B cell (primary cell): ENCODE measurements at regions not wholly inside any gene's neighbourhood (a gene's known extent, or its start where the extent isn't known, plus 50 kb on each side); places are given as distances from the start of the nearest gene placed in this dataset.

Experiments used
- ATAC-seq: fragments of 200-7000 bp; cut with Tn5 transposase; one replicate; pipeline ENCODE4 v1.10.0; 2021; ENCODE audit warnings: low read depth, mild to moderate bottlenecking, moderate number of reproducible peaks, moderate library complexity
- CTCF ChIA-PET: fragments of 350-600 bp; sonication (Branson Sonifier 250); formaldehyde crosslinking; loops from one replicate; lab custom pipeline; 2021; ENCODE audit warnings: antibody characterized with exemption, inconsistent platforms; lab: Charles Lee
- POLR2A ChIA-PET: fragments of 350-600 bp; sonication (Branson Sonifier 250); formaldehyde crosslinking; loops from one replicate; lab custom pipeline; 2021; ENCODE audit warnings: antibody characterized with exemption; lab: Charles Lee
- DNase-seq: peaks from one replicate; pipeline ENCODE4 v3.0.0; 2013
- H2AFZ ChIP-seq: 2 replicates; pipeline ENCODE4 v1.6.1; 2012; ENCODE audit warnings: mild to moderate bottlenecking, low read depth, low read length; ENCODE audit not compliant: insufficient read depth, poor library complexity, severe bottlenecking
- H3K27ac ChIP-seq, 2 donors: 1 replicate in 1 of 2; 2 replicates in 1 of 2; pipeline ENCODE4 v1.5.1; 2012 to 2013; ENCODE audit warnings: low read length in 2 of 2, mild to moderate bottlenecking in 2 of 2, moderate library complexity in 1 of 2
- H3K27me3 ChIP-seq, 4 experiments: fragments of 200-600 bp in 1 of 4; sonication (generic) in 1 of 4; replicated peaks in 1 of 4; 1 replicate in 2 of 4; 2 replicates in 2 of 4; pipeline versions ENCODE4 v1.6.1 to v1.7.0; 2013 to 2016; ENCODE audit warnings: low read length in 3 of 4, mild to moderate bottlenecking in 2 of 4, mixed read lengths in 1 of 4, moderate library complexity in 1 of 4; ENCODE audit not compliant: insufficient read depth in 4 of 4, control insufficient read depth in 3 of 4; ENCODE audit errors: control extremely low read depth in 1 of 4
- H3K36me3 ChIP-seq, 2 experiments: replicated peaks in 1 of 2; 1 replicate in 1 of 2; 2 replicates in 1 of 2; pipeline versions ENCODE4 v1.6.1 to v1.7.1; 2013; ENCODE audit warnings: low read length in 1 of 2; ENCODE audit not compliant: insufficient read depth in 2 of 2, control insufficient read depth in 1 of 2; ENCODE audit errors: control extremely low read depth in 1 of 2, extremely low read depth in 1 of 2
- H3K4me1 ChIP-seq, 2 donors: fragments of 200-600 bp in 1 of 2; sonication (generic) in 1 of 2; 1 replicate in 1 of 2; 2 replicates in 1 of 2; pipeline versions ENCODE4 v1.5.1 to v1.6.1; 2013 to 2017; ENCODE audit warnings: low read length in 2 of 2; ENCODE audit not compliant: control insufficient read depth in 2 of 2, insufficient read depth in 2 of 2
- H3K4me2 ChIP-seq: replicated peaks from 2 replicates; pipeline ENCODE3; 2012; ENCODE audit warnings: mild to moderate bottlenecking, low read depth, low read length; ENCODE audit not compliant: poor library complexity, severe bottlenecking
- H3K4me3 ChIP-seq, 5 experiments: fragments of 200-600 bp in 1 of 5; sonication (generic) in 1 of 5; 1 replicate in 3 of 5; 2 replicates in 2 of 5; pipeline versions ENCODE4 v1.5.1 to v1.7.0; 2011 to 2016; ENCODE audit warnings: low read length in 4 of 5, mild to moderate bottlenecking in 4 of 5, low read depth in 2 of 5, control low read depth in 1 of 5, moderate library complexity in 1 of 5; ENCODE audit not compliant: insufficient read depth in 1 of 5; ENCODE audit errors: control extremely low read depth in 1 of 5, extremely low read depth in 1 of 5
- H3K79me2 ChIP-seq: fragments of 200-600 bp; sonication (generic); one replicate; pipeline ENCODE4 v1.6.0; 2016; ENCODE audit warnings: low read length; ENCODE audit not compliant: control insufficient read depth, insufficient read depth
- H3K9ac ChIP-seq: fragments of 200-600 bp; sonication (generic); 2 replicates; pipeline ENCODE4 v1.6.1; 2017; ENCODE audit warnings: mild to moderate bottlenecking, low read length, moderate library complexity
- H3K9me3 ChIP-seq, 3 donors: one replicate each; pipeline versions ENCODE4 v1.6.1 to v1.7.1; 2013; ENCODE audit warnings: low read length in 2 of 3; ENCODE audit not compliant: control insufficient read depth in 2 of 3, insufficient read depth in 1 of 3; ENCODE audit errors: control extremely low read depth in 1 of 3
- H4K20me1 ChIP-seq: 2 replicates; pipeline ENCODE4 v1.6.0; 2012; ENCODE audit warnings: mild to moderate bottlenecking, low read length; ENCODE audit not compliant: insufficient read depth, control insufficient read depth, poor library complexity, severe bottlenecking
- H3K27ac Mint-ChIP-seq: one replicate; pipeline ENCODE4 v1.8.0; 2021; ENCODE audit warnings: mixed read lengths
- H3K27me3 Mint-ChIP-seq: one replicate; pipeline ENCODE4 v1.8.0; 2021; ENCODE audit warnings: mixed read lengths
- H3K4me1 Mint-ChIP-seq: one replicate; pipeline ENCODE4 v1.8.0; 2021; ENCODE audit warnings: mixed read lengths
- H3K4me3 Mint-ChIP-seq: one replicate; pipeline ENCODE4 v1.8.0; 2021; ENCODE audit warnings: mixed read lengths
- H3K9me3 Mint-ChIP-seq: one replicate; pipeline ENCODE4 v1.8.0; 2022; ENCODE audit warnings: mixed read lengths; ENCODE audit not compliant: insufficient read depth
- EZH2 ChIP-seq: IDR thresholded peaks from 2 replicates; pipeline ENCODE4 v1.6.1; 2012; ENCODE audit warnings: borderline replicate concordance, low read depth, mild to moderate bottlenecking, moderate library complexity, low read length; ENCODE audit not compliant: insufficient read depth, poor library complexity, severe bottlenecking
- WGBS: methylation state at CpG from one replicate; pipeline ENCODE4 v1.1.5; 2013; ENCODE audit warnings: missing lambda C conversion rate; ENCODE audit not compliant: insufficient coverage; 5-methylcytosine and 5-hydroxymethylcytosine counted together
- intact Hi-C: fragments of 100-400 bp; cut with micrococcal nuclease; formaldehyde crosslinking; loops from one replicate; pipeline ENCODE4 v1.10.0; 2022
- TF ChIP-seq, protein P1 (sequence below): fragments of 200-600 bp; IDR thresholded peaks from one replicate; pipeline ENCODE4 v1.8.0; 2022; ENCODE audit warnings: antibody characterized with exemption, mild to moderate bottlenecking

DNA sequence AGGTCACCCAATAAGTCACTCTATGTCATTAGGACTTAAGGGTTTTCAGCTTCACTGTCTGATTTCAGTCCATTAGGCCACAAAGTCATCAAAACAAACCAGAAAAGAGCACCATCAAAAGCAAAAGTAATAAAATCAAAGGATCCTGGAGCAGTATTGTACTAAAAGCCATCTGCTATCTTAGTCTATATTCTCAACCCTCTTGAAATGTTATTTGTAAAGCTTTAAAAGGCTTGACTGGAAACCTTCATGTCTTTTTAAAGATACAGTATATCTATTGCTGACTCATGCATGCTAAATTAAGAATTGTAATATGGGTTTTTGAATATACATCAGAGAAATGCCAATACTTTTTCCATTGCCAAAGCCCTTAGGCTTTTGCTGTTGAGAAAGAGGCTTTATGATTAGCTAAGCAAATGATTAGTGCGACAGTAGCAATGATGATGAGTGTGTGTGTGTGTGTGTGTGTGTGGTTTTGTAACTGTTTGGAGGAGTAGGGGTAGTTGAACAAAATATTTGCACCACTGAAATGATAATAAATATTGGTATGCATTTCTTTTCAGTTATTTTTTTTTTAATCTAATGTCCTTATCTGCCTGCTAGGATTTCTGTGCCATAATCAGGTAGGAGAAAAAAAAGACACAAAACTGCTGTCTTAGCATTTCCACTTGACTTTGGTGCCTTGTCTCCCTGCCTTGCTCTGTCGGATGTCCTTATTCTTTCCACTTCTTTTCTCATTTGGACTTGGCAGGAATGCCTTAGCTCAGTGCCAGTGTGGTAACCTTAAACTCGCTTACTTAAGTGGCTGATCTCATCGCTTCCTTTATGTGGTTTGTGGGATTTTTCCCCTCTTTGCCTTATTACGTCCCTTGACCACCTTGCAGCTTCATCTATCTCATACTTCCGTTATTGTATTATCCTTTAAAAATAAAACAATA is 119.7 kb downstream of the PCDH7 start:
- no peaks in the 10 kb centered on the region for H3K27me3 Mint-ChIP-seq
- ATAC-seq (no peak), DNase-seq (no peak)
- intact Hi-C loops: no loop called here
- Histone ChIP-seq H3K9me3 (no peaks in the 10 kb centered on the region), H3K9ac (no peak overlapping the region), H4K20me1 (no peaks in the 10 kb centered on the region), H3K27ac (no peak overlapping the region), H2AFZ (no peak overlapping the region), H3K4me2 (no peak overlapping the region), H3K36me3 (no peaks in the 10 kb centered on the region), H3K4me1 (no peaks in the 10 kb centered on the region), H3K4me3 (no peak overlapping the region), H3K79me2 (no peaks in the 10 kb centered on the region), H3K27me3 (no peaks in the 10 kb centered on the region)
- CTCF ChIA-PET: no interaction called here
- TF ChIP-seq, protein P1, sequence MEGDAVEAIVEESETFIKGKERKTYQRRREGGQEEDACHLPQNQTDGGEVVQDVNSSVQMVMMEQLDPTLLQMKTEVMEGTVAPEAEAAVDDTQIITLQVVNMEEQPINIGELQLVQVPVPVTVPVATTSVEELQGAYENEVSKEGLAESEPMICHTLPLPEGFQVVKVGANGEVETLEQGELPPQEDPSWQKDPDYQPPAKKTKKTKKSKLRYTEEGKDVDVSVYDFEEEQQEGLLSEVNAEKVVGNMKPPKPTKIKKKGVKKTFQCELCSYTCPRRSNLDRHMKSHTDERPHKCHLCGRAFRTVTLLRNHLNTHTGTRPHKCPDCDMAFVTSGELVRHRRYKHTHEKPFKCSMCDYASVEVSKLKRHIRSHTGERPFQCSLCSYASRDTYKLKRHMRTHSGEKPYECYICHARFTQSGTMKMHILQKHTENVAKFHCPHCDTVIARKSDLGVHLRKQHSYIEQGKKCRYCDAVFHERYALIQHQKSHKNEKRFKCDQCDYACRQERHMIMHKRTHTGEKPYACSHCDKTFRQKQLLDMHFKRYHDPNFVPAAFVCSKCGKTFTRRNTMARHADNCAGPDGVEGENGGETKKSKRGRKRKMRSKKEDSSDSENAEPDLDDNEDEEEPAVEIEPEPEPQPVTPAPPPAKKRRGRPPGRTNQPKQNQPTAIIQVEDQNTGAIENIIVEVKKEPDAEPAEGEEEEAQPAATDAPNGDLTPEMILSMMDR: no peak
- TF ChIP-seq EZH2: no peak
- POLR2A ChIA-PET: no interaction called here
- no peak overlapping the region for H3K27ac Mint-ChIP-seq
- no peak overlapping the region for H3K4me3 Mint-ChIP-seq
- WGBS: 80% methylated on average over 1 of the region's 6 CpGs
- peaks cover 3% of the 10 kb centered on the region for H3K9me3 Mint-ChIP-seq
- H3K4me1 Mint-ChIP-seq: no peaks in the 10 kb centered on the region

DNA sequence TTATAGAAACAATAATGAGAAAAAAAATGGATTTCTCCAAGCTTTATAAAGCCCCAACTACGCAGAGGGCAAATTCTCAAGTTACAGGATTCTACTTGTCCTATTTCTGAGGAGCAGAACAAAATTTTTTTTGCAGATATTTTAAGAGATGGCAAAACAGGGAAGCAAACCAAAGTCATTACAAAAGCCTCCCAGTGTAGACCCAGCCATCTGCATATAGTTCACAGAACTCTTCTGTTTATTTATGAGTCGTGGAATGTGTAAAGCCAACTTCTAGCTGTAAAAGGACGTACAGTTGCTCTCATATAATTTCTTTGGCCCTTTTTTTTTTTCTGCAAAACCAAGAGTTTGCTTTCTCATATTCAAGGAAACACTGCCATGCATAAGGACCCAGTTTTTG is 120.4 kb downstream of the PCDH7 start:
- Histone ChIP-seq H3K79me2 (no peaks in the 10 kb centered on the region), H2AFZ (no peak overlapping the region), H3K27ac (no peak overlapping the region), H4K20me1 (no peaks in the 10 kb centered on the region), H3K9me3 (no peaks in the 10 kb centered on the region), H3K9ac (no peak overlapping the region), H3K27me3 (no peaks in the 10 kb centered on the region), H3K36me3 (no peaks in the 10 kb centered on the region), H3K4me1 (no peaks in the 10 kb centered on the region), H3K4me2 (no peak overlapping the region), H3K4me3 (no peak overlapping the region)
- 100% methylated on average over 1 of the region's 3 CpGs for WGBS
- Mint-ChIP-seq H3K4me3 (no peak overlapping the region), H3K27ac (no peak overlapping the region), H3K9me3 (peaks cover 3% of the 10 kb centered on the region), H3K27me3 (no peaks in the 10 kb centered on the region), H3K4me1 (no peaks in the 10 kb centered on the region)
- ATAC-seq (no peak), DNase-seq (no peak)
- CTCF ChIA-PET: no interaction called here
- no peak for TF ChIP-seq EZH2
- TF ChIP-seq, protein P1: no peak
- intact Hi-C loops: no loop called here
- POLR2A ChIA-PET: no interaction called here
